NCI-H526 treated with DMSO at 0.1 percent for 48 hours (cell line): ENCODE measurements at regions not wholly inside any gene's neighbourhood (a gene's known extent, or its start where the extent isn't known, plus 50 kb on each side); places are given as distances from the start of the nearest gene placed in this dataset.
A peak's percentile ranks its signal among the peaks of the same experiment; 100 is the strongest.

Experiments
- DNase-seq: peaks from one replicate; lab custom pipeline; 2025; lab: John Stamatoyannopoulos, UW

DNA sequence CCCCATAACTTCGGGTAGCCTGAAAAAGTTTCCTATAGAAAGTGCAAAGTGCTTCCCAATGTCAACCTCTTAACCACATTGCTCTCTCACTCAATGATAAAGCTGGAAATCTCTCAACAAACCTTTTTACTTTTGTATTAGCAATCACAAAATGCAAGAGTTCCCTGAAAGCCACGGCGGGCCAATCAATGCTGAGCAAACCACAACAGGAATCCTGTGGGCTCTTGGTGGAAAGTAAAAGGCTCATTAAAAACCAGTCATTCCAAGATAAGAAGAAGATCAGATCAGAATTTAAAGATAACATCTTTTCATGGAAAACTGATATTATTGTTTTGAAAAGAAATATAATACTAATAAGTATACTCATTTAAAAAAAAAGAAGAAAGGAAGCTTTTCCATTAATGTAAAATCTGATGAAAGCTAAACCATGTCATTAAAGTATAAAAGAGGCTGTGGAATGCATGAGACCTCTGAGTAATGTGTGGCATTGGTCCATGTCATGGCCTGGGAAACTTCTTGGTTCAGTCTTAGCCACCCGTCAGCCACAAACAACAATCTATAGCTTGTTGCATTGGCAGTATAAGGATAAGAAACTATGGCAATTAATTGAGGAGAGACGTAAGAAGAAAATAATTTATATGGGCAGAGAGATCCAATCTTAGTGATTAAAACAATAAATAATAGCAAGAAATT, 1066.1 kb upstream of the SORCS1 start:
- no peak for DNase-seq

DNA sequence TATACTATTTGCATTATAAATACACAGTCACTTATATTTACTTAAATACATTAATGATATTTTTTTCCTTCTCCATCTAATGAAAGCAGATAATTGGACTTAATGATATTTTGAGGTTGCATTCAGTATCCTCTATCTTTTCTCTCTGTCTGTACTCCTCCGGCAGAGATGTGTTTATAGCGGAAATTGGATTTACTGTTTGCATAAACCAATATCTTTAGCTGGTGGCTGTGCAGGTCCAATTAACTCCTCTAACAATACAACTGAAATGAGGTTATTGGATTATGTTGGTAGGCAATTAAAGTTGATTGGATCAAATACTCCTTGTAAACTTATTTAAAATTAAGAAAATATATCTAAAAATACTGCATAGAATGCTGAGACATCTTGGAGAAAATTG, 1044.2 kb upstream of the SORCS1 start:
- no peak for DNase-seq

- DNase-seq: no peak
Observed at GRCh38 chr10:108208038-108208437, 1043.5 kb upstream of the SORCS1 start.

GRCh38 chr10:108204528-108205305, 1040.2 kb upstream of the SORCS1 start:
- no peak for DNase-seq

DNA sequence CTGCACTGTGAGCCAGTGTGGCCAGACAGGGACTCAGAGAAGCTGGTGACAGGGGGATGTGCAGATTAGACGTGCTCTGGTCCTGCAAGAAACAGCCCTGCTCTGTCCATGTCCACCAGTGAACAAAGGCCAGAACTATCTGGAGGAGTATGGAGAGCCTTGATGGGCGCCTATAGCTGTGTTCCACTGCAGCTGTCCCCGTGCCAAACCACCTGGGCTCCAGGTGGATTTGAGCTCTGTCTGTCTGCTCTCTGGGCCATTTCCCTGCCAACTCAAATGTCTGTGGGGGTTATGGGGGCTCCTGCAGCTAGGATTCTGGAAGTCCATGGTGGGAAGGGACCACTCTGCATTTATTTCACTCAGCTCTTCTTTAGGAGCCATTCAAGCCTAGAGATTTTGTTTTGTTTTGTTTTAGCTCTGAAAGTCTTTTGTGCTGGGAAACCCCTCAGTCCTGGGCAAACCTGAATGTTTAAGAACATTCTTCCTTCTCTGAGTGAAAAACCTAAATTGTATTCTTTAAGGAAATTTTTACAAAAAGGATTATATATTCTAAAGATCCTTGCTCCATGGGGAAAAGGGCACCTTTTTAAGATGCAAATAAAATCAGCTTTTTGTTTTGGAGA, 1039.5 kb upstream of the SORCS1 start:
- no peak for DNase-seq

DNA sequence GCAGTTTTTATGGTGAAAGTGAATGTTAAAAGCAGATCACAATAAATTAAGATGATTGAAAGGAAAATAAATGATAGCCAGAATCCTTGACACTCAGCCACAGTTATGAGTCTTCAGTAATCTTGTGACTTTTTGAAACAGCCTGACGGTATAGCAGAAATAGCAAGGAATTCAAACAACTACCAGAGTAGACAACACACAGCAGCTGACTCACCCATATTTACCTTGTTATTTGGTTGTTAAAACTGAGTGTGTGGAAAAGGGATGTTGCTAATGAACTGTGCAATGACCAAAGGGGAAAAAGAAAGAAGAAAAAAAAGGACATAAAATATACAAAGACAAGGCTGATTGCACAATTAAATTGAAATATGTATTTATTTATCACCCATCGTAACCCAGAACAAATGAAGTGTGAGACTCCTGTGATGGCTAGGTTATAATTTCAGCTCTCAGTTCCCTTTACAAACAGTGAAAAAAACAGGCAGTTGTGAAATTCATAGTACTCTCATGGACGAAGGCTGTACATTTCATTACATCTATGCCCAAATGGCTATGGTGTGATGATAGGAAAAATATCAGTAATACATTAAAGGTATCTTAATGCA, 1023.0 kb upstream of the SORCS1 start:
- no peak for DNase-seq

- DNase-seq: no peak
Observed at GRCh38 chr10:108184114-108184513, 1019.6 kb upstream of the SORCS1 start.

DNA sequence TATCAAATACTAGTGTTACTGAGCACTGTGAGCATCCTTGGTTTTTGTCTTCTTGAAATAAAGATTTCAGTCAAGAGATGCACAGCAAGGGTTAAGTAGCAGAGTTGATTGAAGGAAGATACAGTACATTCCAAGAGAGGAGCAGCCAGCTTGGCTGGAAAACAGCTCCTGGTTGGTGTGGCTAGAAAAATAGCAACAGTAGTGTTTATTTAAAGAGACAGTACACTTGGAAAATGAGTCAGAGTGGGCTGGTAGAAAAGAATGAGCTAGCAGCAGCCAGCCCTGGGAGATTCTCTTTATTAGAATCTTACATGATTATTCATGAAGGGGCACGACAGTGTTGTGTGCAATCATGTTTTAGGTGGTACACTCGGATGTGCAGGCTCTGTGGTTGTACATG, 1016.4 kb upstream of the SORCS1 start:
- DNase-seq: no peak

DNA sequence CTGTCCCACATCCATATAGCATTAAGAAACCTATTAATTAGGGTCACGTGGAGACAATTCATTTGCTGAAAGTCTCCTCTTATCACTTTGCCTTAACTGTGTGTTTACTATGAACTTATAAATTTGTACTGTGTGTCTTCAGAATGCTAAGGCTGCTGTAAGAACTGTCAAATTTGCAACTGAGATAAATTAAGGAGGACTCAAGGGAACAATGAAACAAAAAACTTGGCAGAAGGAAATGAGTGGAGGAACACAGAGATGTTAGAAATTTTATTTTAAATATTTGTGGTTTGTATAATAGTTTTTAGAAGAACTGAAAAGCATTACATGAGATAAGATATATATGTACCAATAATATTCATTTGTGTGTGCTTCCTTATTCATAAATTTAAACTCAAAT, 1005.3 kb upstream of the SORCS1 start:
- no peak for DNase-seq

DNA sequence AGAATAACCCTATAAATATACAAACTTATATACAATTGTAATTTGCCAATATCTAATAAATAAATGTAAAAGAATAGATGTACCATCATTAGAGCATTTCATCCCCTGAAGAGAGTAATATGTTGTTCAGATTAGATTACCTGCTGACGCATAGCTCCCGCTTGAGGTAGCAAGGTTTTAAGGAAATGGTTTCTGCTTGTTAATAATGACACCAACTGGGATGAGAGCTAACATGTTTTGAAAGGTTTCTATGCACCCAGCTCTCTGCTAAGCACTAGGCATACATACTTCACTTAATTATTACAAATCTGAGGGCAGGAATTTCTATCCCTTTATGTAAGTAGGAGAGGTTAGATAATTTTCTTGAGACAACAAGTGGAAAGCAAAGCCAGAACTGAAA, 1003.3 kb upstream of the SORCS1 start:
- no peak for DNase-seq

DNA sequence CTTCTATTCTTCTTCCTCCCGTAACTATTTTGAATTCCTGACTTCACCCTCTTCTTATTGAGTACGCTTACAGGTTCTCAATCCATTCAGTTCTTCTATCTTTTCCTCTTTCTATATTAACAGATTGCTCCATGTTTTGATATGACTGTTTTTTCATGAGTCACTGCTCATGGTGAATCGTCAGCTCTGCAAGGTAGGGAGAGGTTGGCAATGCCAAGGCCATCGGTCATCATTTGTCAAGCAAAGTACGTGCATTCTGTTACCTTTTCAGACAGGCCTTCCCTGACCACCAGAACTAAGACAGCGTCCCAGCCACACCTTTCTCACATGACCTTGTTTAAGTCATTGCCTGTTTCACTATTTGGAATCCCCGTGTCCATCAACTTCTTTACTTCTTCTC, 1001.9 kb upstream of the SORCS1 start:
- no peak for DNase-seq

- no peak for DNase-seq
Observed at GRCh38 chr10:108147346-108147745, 982.8 kb upstream of the SORCS1 start.

GRCh38 chr10:108141064-108141463, 976.6 kb upstream of the SORCS1 start:
- DNase-seq: no peak

DNA sequence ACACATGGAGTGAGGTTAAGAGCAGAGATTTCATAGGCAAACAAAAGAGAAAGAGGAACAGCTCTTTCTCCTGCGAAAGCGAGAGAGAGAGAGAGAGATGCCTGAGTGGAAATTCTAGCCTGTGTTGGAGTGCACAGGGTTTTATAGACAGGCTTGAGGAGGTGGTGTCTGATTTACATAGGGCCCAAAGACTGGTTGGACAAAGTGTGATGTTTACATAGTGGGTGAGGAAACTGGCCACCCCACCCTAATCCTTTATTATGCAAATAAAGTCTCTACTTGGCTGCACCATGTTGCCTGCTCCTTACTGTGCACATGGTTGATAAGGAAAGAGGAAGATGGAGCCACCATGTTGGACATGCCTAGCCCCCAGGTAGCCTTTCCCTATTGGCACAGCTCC, 967.8 kb upstream of the SORCS1 start:
- peak; percentile 31 for DNase-seq

GRCh38 chr10:108130575-108130974, 966.1 kb upstream of the SORCS1 start:
- no peak for DNase-seq

- no peak for DNase-seq
Observed at GRCh38 chr10:108112218-108112617, 947.7 kb upstream of the SORCS1 start.

DNA sequence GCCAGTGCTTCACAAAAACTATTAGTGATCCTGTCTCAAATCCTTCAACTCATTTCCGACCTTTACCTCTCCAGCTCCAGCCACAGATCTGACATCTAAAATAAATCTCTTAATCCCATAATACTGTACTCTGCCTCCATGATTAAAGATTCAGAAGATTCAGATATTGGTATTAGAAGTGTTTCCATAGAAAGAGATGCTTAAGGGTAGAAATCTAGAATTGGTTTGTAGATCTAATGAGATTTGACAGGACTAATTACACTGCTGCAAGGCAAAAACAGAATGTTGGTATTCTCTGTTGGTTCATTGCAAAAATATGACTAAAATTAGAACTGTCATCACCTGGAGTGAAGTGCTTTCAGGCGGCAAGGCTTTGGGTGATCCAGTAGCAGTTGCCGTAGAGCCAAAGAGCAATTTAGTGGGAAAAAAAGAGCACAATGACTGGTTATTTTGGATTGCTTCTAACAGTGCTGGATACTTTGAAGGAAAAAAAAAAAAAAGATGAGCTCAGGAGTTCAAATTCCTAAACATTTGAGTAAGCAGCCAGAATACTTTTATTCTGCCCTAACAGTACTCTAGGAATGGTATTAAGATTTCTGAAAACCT, 940.1 kb upstream of the SORCS1 start:
- DNase-seq: no peak

DNA sequence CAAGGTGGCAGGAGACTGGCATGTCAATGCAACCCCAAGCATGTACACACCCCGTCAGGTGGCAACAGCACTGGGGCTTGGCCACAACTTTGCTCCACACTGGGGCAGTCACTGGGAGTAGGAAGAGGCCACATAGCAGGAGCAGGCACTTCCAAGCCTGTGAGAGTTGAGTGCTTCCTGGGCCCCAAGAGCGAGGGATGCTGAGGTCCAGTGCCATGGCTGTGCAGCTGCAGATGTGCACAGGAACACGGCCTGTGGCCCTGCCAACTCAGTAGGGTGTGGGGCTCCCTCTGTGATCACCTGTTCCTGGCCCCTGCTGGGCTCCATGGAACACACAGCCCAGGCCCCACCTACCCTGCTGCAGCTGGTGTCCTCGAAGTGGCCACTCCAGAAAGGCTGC, 932.8 kb upstream of the SORCS1 start:
- DNase-seq: no peak

DNA sequence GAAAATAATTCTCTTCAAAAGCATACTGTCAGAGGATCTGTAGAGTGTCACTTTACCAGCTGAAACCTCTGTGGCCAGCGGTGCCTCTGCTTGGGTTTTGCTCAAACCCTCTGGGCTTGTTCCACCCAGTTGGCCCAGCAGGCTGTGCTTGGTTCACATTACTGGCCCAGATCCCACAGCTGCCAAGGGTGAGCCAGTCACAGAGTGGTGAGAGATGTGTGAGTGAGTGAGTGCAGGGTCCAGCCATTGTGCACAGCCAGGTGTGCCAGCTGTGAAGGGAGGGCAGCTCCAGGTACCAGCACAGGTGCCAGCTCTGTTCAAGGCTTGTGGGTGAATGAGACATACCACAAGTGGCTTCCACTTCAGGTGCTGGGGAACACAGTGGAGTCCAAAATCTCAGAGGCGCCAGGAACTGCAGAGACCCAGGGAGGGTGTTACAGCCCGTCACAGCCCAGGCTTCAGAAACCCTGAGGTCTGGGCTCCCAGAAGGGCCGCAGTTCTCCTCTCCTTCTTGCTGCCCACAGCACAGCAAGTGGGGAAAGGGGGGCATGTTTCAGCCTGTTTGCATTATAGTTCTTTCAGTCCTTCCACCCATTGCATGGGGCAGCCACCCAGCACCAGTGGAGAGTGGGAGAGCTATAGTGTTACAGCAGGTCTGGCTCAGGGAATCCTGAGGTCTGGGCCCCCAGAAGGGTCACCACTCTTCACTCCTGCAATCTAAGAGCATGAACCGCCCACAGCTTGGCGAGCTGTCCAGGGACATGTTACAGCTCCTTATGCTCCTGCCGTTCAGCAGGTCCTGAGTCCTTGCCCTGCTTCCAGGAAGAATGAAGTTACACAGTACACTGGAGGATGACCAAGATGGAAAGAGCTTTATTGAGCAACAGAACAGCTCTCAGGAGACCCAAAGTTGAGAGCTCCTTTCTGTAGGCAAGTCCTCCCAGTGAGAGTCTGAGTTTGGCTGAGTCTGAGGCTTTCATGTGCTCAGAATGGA, 931.7 kb upstream of the SORCS1 start:
- no peak for DNase-seq

GRCh38 chr10:108090476-108091215, 926.1 kb upstream of the SORCS1 start:
- no peak for DNase-seq
